ENCODE measurements at regions not wholly inside any gene's neighbourhood (a gene's known extent, or its start where the extent isn't known, plus 50 kb on each side); places are given as distances from the start of the nearest gene placed in this dataset.
A peak's percentile ranks its signal among the peaks of the same experiment; 100 is the strongest.

DNA sequence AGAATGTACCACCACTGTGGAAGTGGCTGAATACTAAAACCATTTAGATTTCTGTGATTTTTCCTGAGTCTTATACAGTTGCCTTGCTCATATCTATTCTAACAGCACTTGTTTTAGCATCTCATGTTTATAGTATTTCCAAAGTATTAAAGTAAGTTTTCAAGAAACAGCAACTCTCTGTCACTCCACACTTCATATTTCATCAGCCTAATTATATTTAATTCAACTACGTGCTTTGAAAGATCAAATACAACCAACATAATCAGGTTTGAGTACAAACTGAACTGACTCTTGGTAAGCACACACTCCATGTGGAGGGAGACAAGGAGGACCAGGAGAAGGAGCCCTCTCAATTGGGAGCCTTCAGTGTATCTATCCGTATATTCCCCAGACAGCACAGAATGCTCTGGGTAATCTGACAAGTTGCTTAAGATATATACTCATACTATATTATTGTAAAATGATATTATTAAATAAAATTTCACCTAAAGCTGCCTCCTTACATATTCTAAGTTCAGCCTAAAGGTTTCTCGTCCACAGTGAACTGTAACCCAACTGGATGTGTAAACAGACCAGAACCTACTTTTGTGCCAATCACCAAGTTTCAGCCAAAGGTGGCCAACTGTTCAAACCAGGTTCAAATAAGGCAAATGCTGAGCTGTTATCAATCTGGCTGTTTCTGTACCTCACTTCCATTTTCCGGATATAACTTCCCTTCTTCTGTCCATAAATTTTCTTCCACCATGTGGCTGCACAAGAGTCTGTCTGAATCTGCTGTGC lies 105.0 kb upstream of the RASSF8 start:
- TF ChIP-seq, protein P1, sequence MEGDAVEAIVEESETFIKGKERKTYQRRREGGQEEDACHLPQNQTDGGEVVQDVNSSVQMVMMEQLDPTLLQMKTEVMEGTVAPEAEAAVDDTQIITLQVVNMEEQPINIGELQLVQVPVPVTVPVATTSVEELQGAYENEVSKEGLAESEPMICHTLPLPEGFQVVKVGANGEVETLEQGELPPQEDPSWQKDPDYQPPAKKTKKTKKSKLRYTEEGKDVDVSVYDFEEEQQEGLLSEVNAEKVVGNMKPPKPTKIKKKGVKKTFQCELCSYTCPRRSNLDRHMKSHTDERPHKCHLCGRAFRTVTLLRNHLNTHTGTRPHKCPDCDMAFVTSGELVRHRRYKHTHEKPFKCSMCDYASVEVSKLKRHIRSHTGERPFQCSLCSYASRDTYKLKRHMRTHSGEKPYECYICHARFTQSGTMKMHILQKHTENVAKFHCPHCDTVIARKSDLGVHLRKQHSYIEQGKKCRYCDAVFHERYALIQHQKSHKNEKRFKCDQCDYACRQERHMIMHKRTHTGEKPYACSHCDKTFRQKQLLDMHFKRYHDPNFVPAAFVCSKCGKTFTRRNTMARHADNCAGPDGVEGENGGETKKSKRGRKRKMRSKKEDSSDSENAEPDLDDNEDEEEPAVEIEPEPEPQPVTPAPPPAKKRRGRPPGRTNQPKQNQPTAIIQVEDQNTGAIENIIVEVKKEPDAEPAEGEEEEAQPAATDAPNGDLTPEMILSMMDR (IDR thresholded peaks at IDR 0.05; ENCODE audit: low read length, missing control alignments), result no peak
- DNase-seq (ENCODE audit: low read depth), result no peak
- no peak overlapping the region for H3K4me3 ChIP-seq (replicated peaks; ENCODE audit: low read depth, low read length)

DNA sequence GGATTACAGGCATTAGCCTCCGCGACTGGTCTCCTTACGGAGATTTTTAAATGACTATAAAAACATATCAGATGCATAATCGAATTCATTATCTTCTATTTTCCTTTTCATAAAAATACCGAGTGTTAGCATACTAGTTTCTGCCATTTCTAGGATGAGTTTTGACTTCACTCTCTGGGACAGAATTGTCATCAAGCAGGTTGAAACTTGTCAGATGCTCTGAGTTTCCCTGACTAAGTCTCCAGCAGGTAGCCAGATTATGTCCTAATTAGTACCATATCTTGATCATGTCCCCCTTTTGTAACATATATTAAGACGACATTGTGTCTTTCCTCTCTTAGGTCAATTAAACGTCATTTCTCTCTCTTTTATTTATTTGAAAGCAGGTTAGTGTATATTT lies 103.5 kb upstream of the RASSF8 start:
- TF ChIP-seq, protein P1 (IDR thresholded peaks at IDR 0.05; ENCODE audit: low read length, missing control alignments), result no peak

DNA sequence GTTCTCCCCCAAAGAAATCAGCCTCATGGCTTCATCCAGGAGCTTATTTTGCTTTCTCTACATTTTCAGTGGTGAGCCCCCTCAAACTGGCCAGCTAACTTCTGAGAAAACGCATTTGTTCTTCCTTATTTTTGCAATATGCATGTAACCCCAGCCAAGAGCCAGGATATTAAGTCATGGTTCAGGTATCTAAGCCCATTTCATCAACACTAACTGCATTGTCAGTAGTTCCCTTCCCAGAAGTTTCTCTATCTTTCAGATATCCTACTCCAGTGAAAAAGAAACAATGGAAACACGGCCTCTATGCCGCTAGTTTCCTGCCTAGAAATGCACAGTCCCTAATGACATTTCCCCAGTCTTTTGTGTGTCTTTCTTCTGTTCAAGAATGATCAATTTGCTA lies 102.8 kb upstream of the RASSF8 start:
- TF ChIP-seq, protein P1 (IDR thresholded peaks at IDR 0.05; ENCODE audit: low read length, missing control alignments), result no peak
- peak; percentile 96 for DNase-seq (ENCODE audit: low read depth)
- H3K4me3 ChIP-seq (replicated peaks; ENCODE audit: low read depth, low read length), result no peak overlapping the region

More for the DNA sequence above, 103.5 kb upstream of the RASSF8 start:
- no peak for DNase-seq (ENCODE audit: low read depth)
- no peak overlapping the region for H3K4me3 ChIP-seq (replicated peaks; ENCODE audit: low read depth, low read length)

DNA sequence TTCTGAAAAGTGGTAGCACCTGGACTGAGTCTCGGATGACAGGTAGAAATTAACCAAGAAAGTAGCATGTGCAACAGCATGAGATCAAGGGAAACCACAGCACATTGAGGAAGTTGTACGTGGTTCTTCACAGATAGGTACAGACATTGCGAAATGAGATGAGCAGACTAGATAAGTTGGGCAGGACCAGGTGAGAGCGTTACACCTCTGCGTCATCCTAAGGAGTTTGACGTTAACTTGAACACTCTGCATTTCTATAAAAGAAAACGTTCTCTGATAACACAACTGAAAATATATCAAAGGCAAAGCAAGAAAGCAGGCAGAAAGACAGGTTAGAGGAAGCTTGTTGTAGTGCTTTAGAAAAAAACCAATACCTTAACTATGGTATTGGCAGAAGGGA lies 98.5 kb upstream of the RASSF8 start:
- TF ChIP-seq, protein P1 (IDR thresholded peaks at IDR 0.05; ENCODE audit: low read length, missing control alignments), result no peak
- no peak for DNase-seq (ENCODE audit: low read depth)

DNA sequence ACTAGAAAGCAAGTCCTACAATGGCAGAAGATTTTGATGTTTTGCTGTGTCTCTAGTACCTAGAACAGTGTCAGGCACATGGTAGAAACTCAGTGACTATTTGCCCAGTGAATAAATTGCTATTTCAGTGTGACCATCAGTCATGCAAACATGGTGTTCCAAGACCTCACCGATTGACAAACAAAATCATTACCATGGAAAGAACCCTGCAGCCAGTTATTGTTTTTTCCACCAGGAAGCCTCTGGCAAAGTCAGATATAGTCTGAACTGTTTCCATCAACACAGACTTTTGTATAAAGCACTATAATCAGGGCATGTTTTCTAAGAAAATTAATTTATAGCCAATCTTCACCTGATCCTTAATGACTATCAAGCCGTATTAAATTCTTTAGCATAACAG lies 97.3 kb upstream of the RASSF8 start:
- DNase-seq (ENCODE audit: low read depth), result no peak
- H3K4me3 ChIP-seq (replicated peaks; ENCODE audit: low read depth, low read length), result no peak overlapping the region
- TF ChIP-seq, protein P1 (IDR thresholded peaks at IDR 0.05; ENCODE audit: low read length, missing control alignments), result no peak

More for the DNA sequence above, 98.5 kb upstream of the RASSF8 start:
- H3K4me3 ChIP-seq (replicated peaks; ENCODE audit: low read depth, low read length), result no peak overlapping the region

DNA sequence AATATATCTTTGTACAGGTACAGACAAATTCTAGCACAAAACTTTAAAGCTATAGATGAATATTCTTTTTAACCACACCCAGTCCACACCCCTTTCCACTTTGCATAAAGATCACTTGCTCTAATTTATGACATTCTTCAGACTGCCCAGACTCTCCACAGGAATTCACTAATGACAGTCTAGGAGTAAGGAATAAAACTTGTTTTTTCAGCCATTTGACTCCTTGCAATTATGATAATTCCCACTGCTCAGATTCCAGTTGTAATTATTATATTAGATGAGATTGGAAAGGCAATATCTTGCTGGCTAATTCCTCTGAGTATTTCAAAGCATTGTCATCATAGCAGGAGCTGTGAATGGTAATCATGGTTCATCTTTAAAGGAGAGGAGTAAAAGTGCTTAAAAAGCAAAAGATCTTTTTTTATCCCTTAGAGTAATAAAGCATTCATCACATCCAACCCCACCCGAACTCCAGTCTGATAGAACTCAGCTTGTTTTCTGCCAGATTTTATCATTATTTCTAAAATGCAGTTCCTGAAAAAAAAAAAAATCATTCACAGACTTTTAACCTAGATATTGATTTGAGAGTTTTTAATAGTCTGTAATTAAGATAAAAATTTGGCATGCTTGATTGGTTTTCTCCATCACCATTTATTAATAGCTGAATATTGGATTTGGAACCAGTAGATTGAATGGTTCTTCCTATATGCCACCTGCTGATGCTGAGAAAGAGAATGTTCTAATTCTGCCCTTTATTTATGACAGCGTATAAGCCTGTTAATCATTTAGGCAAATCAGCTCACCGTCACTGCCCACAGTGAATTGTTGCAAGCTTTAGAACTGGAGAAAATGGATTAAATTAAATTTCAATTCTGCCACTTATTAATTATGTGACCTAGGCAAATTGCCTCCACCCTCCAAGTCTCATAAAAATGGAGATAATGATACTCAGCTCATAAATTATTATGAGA lies 93.9 kb upstream of the RASSF8 start:
- no peak overlapping the region for H3K4me3 ChIP-seq (replicated peaks; ENCODE audit: low read depth, low read length)
- TF ChIP-seq, protein P1 (IDR thresholded peaks at IDR 0.05; ENCODE audit: low read length, missing control alignments), result no peak
- DNase-seq (ENCODE audit: low read depth), result no peak

Data from fibroblast of pulmonary artery (primary cell).